ENCODE measurements at regions not wholly inside any gene's neighbourhood (a gene's known extent, or its start where the extent isn't known, plus 50 kb on each side); places are given as distances from the start of the nearest gene placed in this dataset.

- TF ChIP-seq POLR2AphosphoS5 (IDR thresholded peaks at IDR 0.05; ENCODE audit: low read depth) (no peak), SPI1 (IDR thresholded peaks at IDR 0.05; ENCODE audit: borderline replicate concordance, low read depth) (no peak), CTCF (IDR thresholded peaks at IDR 0.05; ENCODE audit: insufficient read depth, low read length) (no peak), GABPA (IDR thresholded peaks at IDR 0.05; ENCODE audit: low read depth) (no peak), REST (IDR thresholded peaks at IDR 0.05; ENCODE audit: insufficient replicate concordance, low read depth) (no peak)
- DNase-seq (ENCODE audit: low read depth in 1 of 2, low spot score in 1 of 2): no peak
- Histone ChIP-seq H3K27ac (replicated peaks) (no peak overlapping the region), H3K27me3 (ENCODE audit: insufficient read depth, poor library complexity, severe bottlenecking) (no peaks in the 10 kb centered on the region), H3K4me3 (replicated peaks; ENCODE audit: insufficient read depth, low read length) (no peak overlapping the region)
These were observed 141.4 kb downstream of the PLPP3 start for GRCh38 chr1:56437959-56438358.

- TF ChIP-seq POLR2AphosphoS5 (IDR thresholded peaks at IDR 0.05; ENCODE audit: low read depth) (no peak), CTCF (IDR thresholded peaks at IDR 0.05; ENCODE audit: insufficient read depth, low read length) (no peak), SPI1 (IDR thresholded peaks at IDR 0.05; ENCODE audit: borderline replicate concordance, low read depth) (no peak), REST (IDR thresholded peaks at IDR 0.05; ENCODE audit: insufficient replicate concordance, low read depth) (no peak), GABPA (IDR thresholded peaks at IDR 0.05; ENCODE audit: low read depth) (no peak)
- Histone ChIP-seq H3K27me3 (ENCODE audit: insufficient read depth, poor library complexity, severe bottlenecking) (no peaks in the 10 kb centered on the region), H3K4me3 (replicated peaks; ENCODE audit: insufficient read depth, low read length) (no peak overlapping the region), H3K27ac (replicated peaks) (no peak overlapping the region)
- DNase-seq (ENCODE audit: low read depth in 1 of 2, low spot score in 1 of 2): no peak
These were observed 142.4 kb downstream of the PLPP3 start for GRCh38 chr1:56436912-56437417.

GRCh38 chr1:56436296-56436695 lies 143.1 kb downstream of the PLPP3 start:
- no peak overlapping the region for H3K27ac ChIP-seq (replicated peaks)
- no peak overlapping the region for H3K4me3 ChIP-seq (replicated peaks; ENCODE audit: insufficient read depth, low read length)
- TF ChIP-seq POLR2AphosphoS5 (IDR thresholded peaks at IDR 0.05; ENCODE audit: low read depth): no peak
- TF ChIP-seq CTCF (IDR thresholded peaks at IDR 0.05; ENCODE audit: insufficient read depth, low read length): no peak
- TF ChIP-seq REST (IDR thresholded peaks at IDR 0.05; ENCODE audit: insufficient replicate concordance, low read depth): no peak
- no peak for TF ChIP-seq GABPA (IDR thresholded peaks at IDR 0.05; ENCODE audit: low read depth)
- no peak for TF ChIP-seq SPI1 (IDR thresholded peaks at IDR 0.05; ENCODE audit: borderline replicate concordance, low read depth)
- DNase-seq (ENCODE audit: low read depth in 1 of 2, low spot score in 1 of 2): no peak
- H3K27me3 ChIP-seq (ENCODE audit: insufficient read depth, poor library complexity, severe bottlenecking): no peaks in the 10 kb centered on the region
